Cardiac fibroblast (primary cell): ENCODE measurements at regions not wholly inside any gene's neighbourhood (a gene's known extent, or its start where the extent isn't known, plus 50 kb on each side); places are given as distances from the start of the nearest gene placed in this dataset.
A peak's percentile ranks its signal among the peaks of the same experiment; 100 is the strongest.

Source experiments
- DNase-seq, 2 donors: peaks; one replicate each; pipeline versions ENCODE4 v3.0.0 to v3.0.0-alpha.2; 2010; ENCODE audit warnings: low read depth in 2 of 2
- H3K4me3 ChIP-seq, 2 donors: replicated peaks in 1 of 2; 1 replicate in 1 of 2; 2 replicates in 1 of 2; pipeline ENCODE4 v1.5.1; 2011; ENCODE audit warnings: low read depth in 2 of 2, low read length in 2 of 2, mild to moderate bottlenecking in 2 of 2, moderate library complexity in 1 of 2
- CTCF ChIP-seq: IDR thresholded peaks from one replicate; pipeline ENCODE4 v1.5.1; 2011; ENCODE audit warnings: low read depth, mild to moderate bottlenecking, low read length, inconsistent platforms

DNA sequence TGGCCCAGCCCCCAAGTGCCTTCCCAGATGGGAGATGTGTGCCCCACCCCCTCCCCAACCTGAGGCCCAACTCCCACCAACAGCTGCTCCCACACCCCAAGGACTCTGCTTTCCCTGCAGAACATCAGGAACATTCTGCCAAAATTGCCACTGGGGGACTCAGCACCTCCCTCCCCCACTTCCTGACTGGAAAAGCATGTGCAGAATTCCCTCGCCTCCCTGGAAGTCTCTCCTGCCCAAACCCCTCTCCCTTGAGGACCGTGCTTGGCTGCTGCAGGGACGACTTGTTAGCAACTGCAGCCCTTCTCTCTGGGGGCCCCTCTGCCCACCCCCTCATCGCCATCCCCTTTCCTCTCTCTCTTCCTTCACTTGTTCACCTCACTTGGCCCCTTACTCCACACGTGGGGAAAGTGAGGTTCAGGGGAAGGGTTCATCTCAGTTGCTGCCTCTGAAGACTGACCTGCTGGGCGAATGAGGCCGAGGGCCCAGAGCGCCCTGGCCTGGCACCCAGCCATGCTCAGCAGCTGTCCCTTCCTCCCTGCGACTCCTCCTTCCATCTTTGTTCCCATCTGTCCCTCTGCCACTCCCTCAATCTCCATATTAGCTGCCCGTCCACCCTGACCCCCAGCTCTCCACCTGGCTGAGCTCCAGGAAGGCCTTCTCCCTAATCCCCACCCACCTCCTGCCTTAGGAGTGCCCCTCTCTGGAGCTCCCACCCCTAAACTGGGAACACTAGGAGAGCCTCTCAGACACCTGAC, 105.1 kb downstream of the CHST1 start:
- DNase-seq = peak in 1 of 2 donors; percentile 80
- H3K4me3 ChIP-seq = no peak overlapping the region
- no peak for TF ChIP-seq CTCF

DNA sequence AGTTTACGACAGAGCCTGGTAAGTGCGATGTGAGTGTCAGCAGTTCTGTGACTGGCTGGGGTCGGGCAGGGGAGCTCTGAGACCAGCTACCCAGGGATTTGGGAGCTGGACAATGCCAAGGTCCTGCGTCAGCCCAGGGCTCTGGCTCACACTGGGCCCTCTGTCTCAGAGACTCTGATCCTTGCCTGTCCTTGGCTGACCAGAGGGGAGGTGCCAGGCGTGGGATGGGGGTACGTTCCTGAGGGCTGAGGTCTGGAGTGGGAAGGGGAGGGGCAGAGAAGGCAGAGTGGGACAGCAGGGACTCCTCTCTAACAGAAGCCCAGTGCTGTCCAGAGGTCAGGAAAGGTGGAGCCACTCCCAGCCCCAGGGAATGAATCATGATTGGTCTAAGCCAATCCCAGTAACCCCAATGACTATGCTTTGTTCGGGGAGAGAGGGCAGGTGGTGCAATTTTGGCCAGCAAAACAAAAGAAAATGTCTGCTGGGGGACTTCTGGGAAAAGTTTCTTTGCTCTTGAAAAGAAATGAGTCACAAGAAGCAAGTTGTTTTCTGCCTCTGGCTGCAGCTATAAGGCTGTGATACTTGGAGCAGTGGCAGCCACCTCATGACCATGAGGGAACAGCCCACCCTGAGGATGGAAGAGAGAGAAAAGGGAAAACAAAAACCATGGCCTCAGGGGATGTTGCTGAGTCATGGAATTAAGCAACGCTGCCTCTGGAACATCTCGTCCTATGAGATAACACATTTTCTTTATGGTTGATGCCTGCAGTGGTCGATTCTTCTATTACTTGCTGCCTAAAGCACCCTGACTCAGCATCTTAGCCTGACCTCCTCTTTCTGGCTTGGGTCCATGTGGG, 108.3 kb downstream of the CHST1 start:
- peak; percentile 92 to 93 for DNase-seq
- TF ChIP-seq CTCF = no peak
- no peak overlapping the region for H3K4me3 ChIP-seq

- H3K4me3 ChIP-seq = no peak overlapping the region
- TF ChIP-seq CTCF = no peak
- no peak for DNase-seq
These were observed 111.0 kb downstream of the CHST1 start for GRCh38 chr11:45554230-45554967.

DNA sequence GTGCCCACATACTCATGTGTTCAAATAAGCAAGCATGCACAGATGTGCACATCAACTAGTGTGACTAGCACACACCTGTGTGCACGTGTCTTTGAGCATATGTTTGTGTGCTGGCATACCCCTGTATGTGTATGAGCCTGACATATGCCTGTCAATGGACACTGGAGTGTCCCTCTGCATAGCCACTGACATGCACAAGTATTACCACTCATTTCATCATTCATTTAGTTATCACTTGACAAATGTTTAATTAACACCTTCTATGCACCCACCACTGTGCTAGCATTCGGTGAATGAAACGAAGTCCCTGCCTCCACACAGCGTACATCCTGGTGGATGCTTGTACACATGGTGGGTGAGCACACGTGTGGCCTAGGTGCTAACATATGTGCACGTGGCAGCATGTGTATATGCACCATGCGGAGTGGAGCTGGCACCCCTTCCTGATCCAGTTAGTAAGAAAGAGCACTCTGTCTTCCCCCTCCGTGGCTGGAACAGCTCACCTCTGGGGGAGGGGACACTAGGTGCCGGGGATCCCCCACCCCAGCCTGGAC, 112.0 kb downstream of the CHST1 start:
- H3K4me3 ChIP-seq = no peak overlapping the region
- no peak for TF ChIP-seq CTCF
- DNase-seq = no peak

GRCh38 chr11:45551191-45551713, 114.2 kb downstream of the CHST1 start:
- no peak overlapping the region for H3K4me3 ChIP-seq
- DNase-seq = no peak
- TF ChIP-seq CTCF = no peak

- no peak for DNase-seq
- H3K4me3 ChIP-seq = no peak overlapping the region
- no peak for TF ChIP-seq CTCF
These were observed 116.2 kb downstream of the CHST1 start for GRCh38 chr11:45549257-45549656.
